SK-N-SH treated with all-trans-retinoic acid at 6 μM for 48 hours (cell line): ENCODE measurements at regions not wholly inside any gene's neighbourhood (a gene's known extent, or its start where the extent isn't known, plus 50 kb on each side); places are given as distances from the start of the nearest gene placed in this dataset.

Experiments used
- CSDC2 ChIP-seq: fragments of 250-450 bp; sonication (Bioruptor Pico); IDR thresholded peaks from 2 replicates; pipeline ENCODE4 v1.5.0; 2020; ENCODE audit warnings: mild to moderate bottlenecking, moderate library complexity
- ESRRG ChIP-seq: fragments of 250-450 bp; sonication (Bioruptor Pico); IDR thresholded peaks from 2 replicates; pipeline ENCODE4 v1.6.1; 2021; ENCODE audit warnings: mild to moderate bottlenecking
- GLIS3 ChIP-seq: fragments of 250-450 bp; sonication (Bioruptor Pico); IDR thresholded peaks from 2 replicates; pipeline ENCODE4 v1.5.0; 2020; ENCODE audit warnings: mild to moderate bottlenecking, moderate library complexity
- ISL1 ChIP-seq: fragments of 250-450 bp; sonication (Bioruptor Pico); IDR thresholded peaks from 2 replicates; pipeline ENCODE4 v2.1.2; 2022; ENCODE audit warnings: mild to moderate bottlenecking, moderate library complexity
- PPARA ChIP-seq: fragments of 250-450 bp; sonication (Bioruptor Pico); IDR thresholded peaks from 2 replicates; pipeline ENCODE4 v1.5.0; 2020; ENCODE audit warnings: mild to moderate bottlenecking, borderline replicate concordance
- SNAI2 ChIP-seq: fragments of 250-450 bp; sonication (Bioruptor Pico); IDR thresholded peaks from 2 replicates; pipeline ENCODE4 v1.5.0; 2020; ENCODE audit warnings: mild to moderate bottlenecking, moderate library complexity
- TCF4 ChIP-seq: fragments of 250-450 bp; sonication (Bioruptor Pico); IDR thresholded peaks from 2 replicates; pipeline ENCODE4 v1.8.0; 2021; ENCODE audit warnings: mild to moderate bottlenecking, moderate library complexity, borderline replicate concordance
- ZC3H10 ChIP-seq: fragments of 250-450 bp; sonication (Bioruptor Pico); IDR thresholded peaks from 2 replicates; pipeline ENCODE4 v1.5.1; 2021; ENCODE audit warnings: mild to moderate bottlenecking, moderate library complexity
- ZFP3 ChIP-seq: fragments of 250-450 bp; sonication (Bioruptor Pico); IDR thresholded peaks from 2 replicates; pipeline ENCODE4 v1.5.0; 2020; ENCODE audit warnings: mild to moderate bottlenecking, moderate library complexity
- ZFP30 ChIP-seq: fragments of 450-650 bp; formaldehyde crosslinking; IDR thresholded peaks from 2 replicates; pipeline ENCODE4 v1.5.0; 2022; ENCODE audit warnings: mild to moderate bottlenecking, moderate library complexity
- ZNF565 ChIP-seq: fragments of 450-650 bp; formaldehyde crosslinking; conservative IDR thresholded peaks from 2 replicates; pipeline ENCODE4 v1.5.0; 2020; ENCODE audit warnings: low read depth, mild to moderate bottlenecking, moderate library complexity
- TF ChIP-seq, protein P1 (sequence below): fragments of 250-450 bp; sonication (Bioruptor Pico); IDR thresholded peaks from 2 replicates; pipeline ENCODE4 v1.8.0; 2020; ENCODE audit warnings: mild to moderate bottlenecking, moderate library complexity, borderline replicate concordance
- TF ChIP-seq, protein P2 (sequence below): fragments of 250-450 bp; sonication (Bioruptor Pico); IDR thresholded peaks from 2 replicates; pipeline ENCODE4 v1.5.1; 2020; ENCODE audit warnings: low read depth, mild to moderate bottlenecking, moderate library complexity
- TF ChIP-seq, protein P3 (sequence below): fragments of 250-450 bp; sonication (Bioruptor Pico); IDR thresholded peaks from 2 replicates; pipeline ENCODE4 v1.5.1; 2021; ENCODE audit warnings: mild to moderate bottlenecking, moderate library complexity

DNA sequence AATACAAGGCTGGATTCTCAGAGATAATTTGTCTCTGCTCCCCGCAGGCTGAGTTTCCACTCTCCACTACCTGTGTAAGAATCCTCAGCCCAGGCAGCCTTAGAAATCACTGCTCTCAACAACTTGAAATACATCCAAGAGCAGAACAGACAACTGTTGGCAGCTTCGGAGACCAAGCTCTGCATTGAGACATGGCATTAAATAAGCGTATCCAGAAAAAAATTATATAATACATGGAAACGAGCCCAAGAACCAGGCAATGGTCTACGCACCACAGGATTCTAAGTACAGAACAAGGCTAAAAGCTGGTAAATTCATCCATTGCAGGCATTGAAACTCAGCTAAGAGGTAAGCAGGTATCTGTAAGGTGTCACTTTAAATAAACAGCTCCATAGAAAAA lies 165.5 kb upstream of the DIO3 start:
- TF ChIP-seq, protein P1, sequence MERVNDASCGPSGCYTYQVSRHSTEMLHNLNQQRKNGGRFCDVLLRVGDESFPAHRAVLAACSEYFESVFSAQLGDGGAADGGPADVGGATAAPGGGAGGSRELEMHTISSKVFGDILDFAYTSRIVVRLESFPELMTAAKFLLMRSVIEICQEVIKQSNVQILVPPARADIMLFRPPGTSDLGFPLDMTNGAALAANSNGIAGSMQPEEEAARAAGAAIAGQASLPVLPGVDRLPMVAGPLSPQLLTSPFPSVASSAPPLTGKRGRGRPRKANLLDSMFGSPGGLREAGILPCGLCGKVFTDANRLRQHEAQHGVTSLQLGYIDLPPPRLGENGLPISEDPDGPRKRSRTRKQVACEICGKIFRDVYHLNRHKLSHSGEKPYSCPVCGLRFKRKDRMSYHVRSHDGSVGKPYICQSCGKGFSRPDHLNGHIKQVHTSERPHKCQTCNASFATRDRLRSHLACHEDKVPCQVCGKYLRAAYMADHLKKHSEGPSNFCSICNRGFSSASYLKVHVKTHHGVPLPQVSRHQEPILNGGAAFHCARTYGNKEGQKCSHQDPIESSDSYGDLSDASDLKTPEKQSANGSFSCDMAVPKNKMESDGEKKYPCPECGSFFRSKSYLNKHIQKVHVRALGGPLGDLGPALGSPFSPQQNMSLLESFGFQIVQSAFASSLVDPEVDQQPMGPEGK (CRISPR knock-in tag) = no peak
- TF ChIP-seq ESRRG (CRISPR knock-in tag) (no peak), CSDC2 (no peak), ZFP30 (no peak), ZFP3 (no peak), ZC3H10 (no peak), ZNF565 (CRISPR knock-in tag) (no peak), TCF4 (CRISPR knock-in tag) (no peak), GLIS3 (CRISPR knock-in tag) (no peak), PPARA (CRISPR knock-in tag) (no peak), ISL1 (CRISPR knock-in tag) (no peak), SNAI2 (CRISPR knock-in tag) (no peak)
- TF ChIP-seq, protein P2, sequence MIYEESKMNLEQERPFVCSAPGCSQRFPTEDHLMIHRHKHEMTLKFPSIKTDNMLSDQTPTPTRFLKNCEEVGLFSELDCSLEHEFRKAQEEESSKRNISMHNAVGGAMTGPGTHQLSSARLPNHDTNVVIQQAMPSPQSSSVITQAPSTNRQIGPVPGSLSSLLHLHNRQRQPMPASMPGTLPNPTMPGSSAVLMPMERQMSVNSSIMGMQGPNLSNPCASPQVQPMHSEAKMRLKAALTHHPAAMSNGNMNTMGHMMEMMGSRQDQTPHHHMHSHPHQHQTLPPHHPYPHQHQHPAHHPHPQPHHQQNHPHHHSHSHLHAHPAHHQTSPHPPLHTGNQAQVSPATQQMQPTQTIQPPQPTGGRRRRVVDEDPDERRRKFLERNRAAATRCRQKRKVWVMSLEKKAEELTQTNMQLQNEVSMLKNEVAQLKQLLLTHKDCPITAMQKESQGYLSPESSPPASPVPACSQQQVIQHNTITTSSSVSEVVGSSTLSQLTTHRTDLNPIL = no peak
- TF ChIP-seq, protein P3, sequence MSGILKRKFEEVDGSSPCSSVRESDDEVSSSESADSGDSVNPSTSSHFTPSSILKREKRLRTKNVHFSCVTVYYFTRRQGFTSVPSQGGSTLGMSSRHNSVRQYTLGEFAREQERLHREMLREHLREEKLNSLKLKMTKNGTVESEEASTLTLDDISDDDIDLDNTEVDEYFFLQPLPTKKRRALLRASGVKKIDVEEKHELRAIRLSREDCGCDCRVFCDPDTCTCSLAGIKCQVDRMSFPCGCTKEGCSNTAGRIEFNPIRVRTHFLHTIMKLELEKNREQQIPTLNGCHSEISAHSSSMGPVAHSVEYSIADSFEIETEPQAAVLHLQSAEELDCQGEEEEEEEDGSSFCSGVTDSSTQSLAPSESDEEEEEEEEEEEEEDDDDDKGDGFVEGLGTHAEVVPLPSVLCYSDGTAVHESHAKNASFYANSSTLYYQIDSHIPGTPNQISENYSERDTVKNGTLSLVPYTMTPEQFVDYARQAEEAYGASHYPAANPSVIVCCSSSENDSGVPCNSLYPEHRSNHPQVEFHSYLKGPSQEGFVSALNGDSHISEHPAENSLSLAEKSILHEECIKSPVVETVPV (CRISPR knock-in tag) = no peak
